ENCODE measurements at regions not wholly inside any gene's neighbourhood (a gene's known extent, or its start where the extent isn't known, plus 50 kb on each side); places are given as distances from the start of the nearest gene placed in this dataset.

- Histone ChIP-seq H2AFZ (ENCODE audit: low read length) (no peak overlapping the region), H3K9ac (ENCODE audit: insufficient read depth, low read length) (no peak overlapping the region), H3K4me2 (ENCODE audit: extremely low read depth, insufficient read depth, low read length) (no peak overlapping the region), H3K27ac (ENCODE audit: insufficient read depth, low read length) (no peak overlapping the region), H3K27me3 (ENCODE audit: control insufficient read depth, insufficient read depth, low read length) (no peaks in the 10 kb centered on the region), H3K9me3 (ENCODE audit: control insufficient read depth, insufficient read depth, low read depth, low read length) (no peaks in the 10 kb centered on the region), H3K4me1 (ENCODE audit: control insufficient read depth, extremely low read depth, insufficient read depth, low read length) (no peaks in the 10 kb centered on the region), H3K36me3 (ENCODE audit: control insufficient read depth, insufficient read depth, low read length) (no peaks in the 10 kb centered on the region), H4K20me1 (ENCODE audit: control insufficient read depth, extremely low read depth, insufficient read depth, low read length) (no peaks in the 10 kb centered on the region), H3K79me2 (ENCODE audit: control insufficient read depth, insufficient read depth, low read length) (no peaks in the 10 kb centered on the region), H3K4me3 (replicated peaks in 1 of 4; ENCODE audit: control extremely low read depth in 1 of 4, insufficient read depth in 1 of 4, low read depth in 3 of 4, low read length in 4 of 4) (no peak overlapping the region)
- DNase-seq (ENCODE audit: low read depth in 2 of 2): no peak
- TF ChIP-seq, protein P1, sequence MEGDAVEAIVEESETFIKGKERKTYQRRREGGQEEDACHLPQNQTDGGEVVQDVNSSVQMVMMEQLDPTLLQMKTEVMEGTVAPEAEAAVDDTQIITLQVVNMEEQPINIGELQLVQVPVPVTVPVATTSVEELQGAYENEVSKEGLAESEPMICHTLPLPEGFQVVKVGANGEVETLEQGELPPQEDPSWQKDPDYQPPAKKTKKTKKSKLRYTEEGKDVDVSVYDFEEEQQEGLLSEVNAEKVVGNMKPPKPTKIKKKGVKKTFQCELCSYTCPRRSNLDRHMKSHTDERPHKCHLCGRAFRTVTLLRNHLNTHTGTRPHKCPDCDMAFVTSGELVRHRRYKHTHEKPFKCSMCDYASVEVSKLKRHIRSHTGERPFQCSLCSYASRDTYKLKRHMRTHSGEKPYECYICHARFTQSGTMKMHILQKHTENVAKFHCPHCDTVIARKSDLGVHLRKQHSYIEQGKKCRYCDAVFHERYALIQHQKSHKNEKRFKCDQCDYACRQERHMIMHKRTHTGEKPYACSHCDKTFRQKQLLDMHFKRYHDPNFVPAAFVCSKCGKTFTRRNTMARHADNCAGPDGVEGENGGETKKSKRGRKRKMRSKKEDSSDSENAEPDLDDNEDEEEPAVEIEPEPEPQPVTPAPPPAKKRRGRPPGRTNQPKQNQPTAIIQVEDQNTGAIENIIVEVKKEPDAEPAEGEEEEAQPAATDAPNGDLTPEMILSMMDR (conservative IDR thresholded peaks at IDR 0.05 in 1 of 2, IDR thresholded peaks at IDR 0.05 in 1 of 2; ENCODE audit: low read depth in 1 of 2, low read length in 2 of 2): no peak
These were observed 179.7 kb downstream of the ASMT start for GRCh38 chrX:1794586-1794985.

- Histone ChIP-seq H3K4me1 (ENCODE audit: control insufficient read depth, extremely low read depth, insufficient read depth, low read length) (no peaks in the 10 kb centered on the region), H2AFZ (ENCODE audit: low read length) (no peak overlapping the region), H3K9me3 (ENCODE audit: control insufficient read depth, insufficient read depth, low read depth, low read length) (no peaks in the 10 kb centered on the region), H3K27me3 (ENCODE audit: control insufficient read depth, insufficient read depth, low read length) (no peaks in the 10 kb centered on the region), H3K9ac (ENCODE audit: insufficient read depth, low read length) (no peak overlapping the region), H4K20me1 (ENCODE audit: control insufficient read depth, extremely low read depth, insufficient read depth, low read length) (no peaks in the 10 kb centered on the region), H3K79me2 (ENCODE audit: control insufficient read depth, insufficient read depth, low read length) (no peaks in the 10 kb centered on the region), H3K27ac (ENCODE audit: insufficient read depth, low read length) (no peak overlapping the region), H3K36me3 (ENCODE audit: control insufficient read depth, insufficient read depth, low read length) (no peaks in the 10 kb centered on the region), H3K4me2 (ENCODE audit: extremely low read depth, insufficient read depth, low read length) (no peak overlapping the region), H3K4me3 (replicated peaks in 1 of 4; ENCODE audit: control extremely low read depth in 1 of 4, insufficient read depth in 1 of 4, low read depth in 3 of 4, low read length in 4 of 4) (no peak overlapping the region)
- TF ChIP-seq, protein P1 (conservative IDR thresholded peaks at IDR 0.05 in 1 of 2, IDR thresholded peaks at IDR 0.05 in 1 of 2; ENCODE audit: low read depth in 1 of 2, low read length in 2 of 2): no peak
- TF ChIP-seq EZH2 (IDR thresholded peaks at IDR 0.05; ENCODE audit: low read length, missing control alignments): no peak
- no peak for DNase-seq (ENCODE audit: low read depth in 2 of 2)
These were observed 188.1 kb downstream of the ASMT start for GRCh38 chrX:1802912-1803311.

DNA sequence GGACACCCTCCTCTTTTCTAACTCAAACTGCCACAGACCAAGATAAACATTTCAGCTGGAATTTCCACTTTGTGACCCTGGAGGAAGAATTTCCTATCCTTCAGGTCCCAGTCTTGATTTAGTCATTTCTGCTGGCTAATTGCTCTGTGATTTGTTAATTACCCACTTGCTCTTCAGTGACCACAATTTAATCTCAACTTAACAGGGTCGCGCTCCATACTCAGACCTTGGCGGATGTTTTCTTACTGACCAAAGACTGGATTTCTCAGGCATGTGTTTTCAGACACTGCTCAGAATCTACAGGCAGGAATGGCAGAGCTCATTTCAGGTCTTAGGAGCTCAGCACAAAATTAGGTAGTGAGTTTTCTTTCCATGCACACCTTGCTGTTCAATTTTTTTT lies 188.9 kb downstream of the ASMT start:
- no peaks in the 10 kb centered on the region for H3K9me3 ChIP-seq (ENCODE audit: control insufficient read depth, insufficient read depth, low read depth, low read length)
- H4K20me1 ChIP-seq (ENCODE audit: control insufficient read depth, extremely low read depth, insufficient read depth, low read length): no peaks in the 10 kb centered on the region
- no peak overlapping the region for H3K9ac ChIP-seq (ENCODE audit: insufficient read depth, low read length)
- no peaks in the 10 kb centered on the region for H3K79me2 ChIP-seq (ENCODE audit: control insufficient read depth, insufficient read depth, low read length)
- no peak overlapping the region for H3K4me3 ChIP-seq (replicated peaks in 1 of 4; ENCODE audit: control extremely low read depth in 1 of 4, insufficient read depth in 1 of 4, low read depth in 3 of 4, low read length in 4 of 4)
- no peaks in the 10 kb centered on the region for H3K36me3 ChIP-seq (ENCODE audit: control insufficient read depth, insufficient read depth, low read length)
- no peaks in the 10 kb centered on the region for H3K4me1 ChIP-seq (ENCODE audit: control insufficient read depth, extremely low read depth, insufficient read depth, low read length)
- H3K27me3 ChIP-seq (ENCODE audit: control insufficient read depth, insufficient read depth, low read length): no peaks in the 10 kb centered on the region
- H3K27ac ChIP-seq (ENCODE audit: insufficient read depth, low read length): no peak overlapping the region
- H2AFZ ChIP-seq (ENCODE audit: low read length): no peak overlapping the region
- H3K4me2 ChIP-seq (ENCODE audit: extremely low read depth, insufficient read depth, low read length): no peak overlapping the region
- TF ChIP-seq EZH2 (IDR thresholded peaks at IDR 0.05; ENCODE audit: low read length, missing control alignments): no peak
- TF ChIP-seq, protein P1 (conservative IDR thresholded peaks at IDR 0.05 in 1 of 2, IDR thresholded peaks at IDR 0.05 in 1 of 2; ENCODE audit: low read depth in 1 of 2, low read length in 2 of 2): no peak
- DNase-seq (ENCODE audit: low read depth in 2 of 2): no peak

Data from fibroblast of lung (primary cell).